Neural cell (in vitro differentiated cells): ENCODE measurements at regions not wholly inside any gene's neighbourhood (a gene's known extent, or its start where the extent isn't known, plus 50 kb on each side); places are given as distances from the start of the nearest gene placed in this dataset.

ENCODE experiments used
- H2AFZ ChIP-seq: fragments of 200-600, 300-800 bp; sonication (generic), shearing (Covaris generic); 2 replicates; pipeline ENCODE4 v1.6.0; 2014; ENCODE audit warnings: low read depth, mild to moderate bottlenecking, antibody characterized with exemption, low read length, moderate library complexity
- H3F3A ChIP-seq: fragments of 200-600 bp; shearing (Covaris generic); 2 replicates; pipeline ENCODE4 v1.6.1; 2016; ENCODE audit warnings: mild to moderate bottlenecking, moderate library complexity, mixed read lengths, antibody characterized with exemption, low read length; ENCODE audit not compliant: insufficient read depth, poor library complexity, severe bottlenecking
- H3K27ac ChIP-seq: fragments of 200-600, 300-800 bp; sonication (generic), shearing (Covaris generic); 2 replicates; pipeline ENCODE4 v1.5.1; 2014; ENCODE audit warnings: mild to moderate bottlenecking, low read length, moderate library complexity
- H3K27me3 ChIP-seq: fragments of 300-800, 200-600 bp; sonication (generic), shearing (Covaris generic); 2 replicates; pipeline ENCODE4 v1.6.0; 2014; ENCODE audit warnings: mild to moderate bottlenecking, low read depth, low read length, moderate library complexity; ENCODE audit not compliant: insufficient read depth
- H3K36me3 ChIP-seq: fragments of 300-800, 200-600 bp; sonication (generic), shearing (Covaris generic); 2 replicates; pipeline ENCODE4 v1.5.1; 2014; ENCODE audit warnings: mild to moderate bottlenecking, antibody characterized with exemption, low read length, moderate library complexity; ENCODE audit not compliant: insufficient read depth
- H3K4me2 ChIP-seq: fragments of 300-800, 200-600 bp; sonication (generic), shearing (Covaris generic); 2 replicates; pipeline ENCODE4 v1.6.0; 2014; ENCODE audit warnings: mild to moderate bottlenecking, low read length
- H3K4me3 ChIP-seq: fragments of 300-800, 200-600 bp; sonication (generic), shearing (Covaris generic); 2 replicates; pipeline ENCODE4 v1.5.1; 2014; ENCODE audit warnings: mild to moderate bottlenecking, low read length, moderate library complexity
- H3K79me2 ChIP-seq: fragments of 200-600 bp; shearing (Covaris generic); replicated peaks from 2 replicates; pipeline ENCODE4 v1.6.0; 2014; ENCODE audit warnings: mild to moderate bottlenecking, low read length, moderate library complexity; ENCODE audit not compliant: insufficient read depth
- H3K9ac ChIP-seq: fragments of 300-800, 200-600 bp; sonication (generic), shearing (Covaris generic); 2 replicates; pipeline ENCODE4 v1.6.1; 2016; ENCODE audit warnings: mild to moderate bottlenecking, low read length, mixed read lengths
- H3K9me2 ChIP-seq: fragments of 200-600 bp; shearing (Covaris generic); 2 replicates; pipeline ENCODE4 v1.6.1; 2016; ENCODE audit warnings: mild to moderate bottlenecking, low read length, mixed read lengths; ENCODE audit not compliant: insufficient read depth
- H3K9me3 ChIP-seq: fragments of 200-600, 300-800 bp; sonication (generic), shearing (Covaris generic); 2 replicates; pipeline ENCODE4 v1.6.1; 2016; ENCODE audit warnings: mild to moderate bottlenecking, mixed run types, low read length, moderate library complexity, mixed read lengths
- H4K20me1 ChIP-seq: fragments of 200-600 bp; shearing (Covaris generic); 2 replicates; pipeline ENCODE4 v1.6.1; 2016; ENCODE audit warnings: mild to moderate bottlenecking, mixed run types; ENCODE audit not compliant: insufficient read depth
- EP300 ChIP-seq: fragments of 450-650 bp; conservative IDR thresholded peaks from 2 replicates; pipeline ENCODE4 v1.6.1; 2014; ENCODE audit warnings: antibody characterized with exemption, mild to moderate bottlenecking, moderate library complexity; ENCODE audit not compliant: poor library complexity, severe bottlenecking
- EZH2 ChIP-seq: fragments of 200-600, 300-800 bp; shearing (Covaris generic), sonication (generic); IDR thresholded peaks from 2 replicates; pipeline ENCODE4 v1.6.1; 2014; ENCODE audit warnings: antibody characterized with exemption, low read length, borderline replicate concordance, mild to moderate bottlenecking; ENCODE audit not compliant: insufficient read depth, poor library complexity, severe bottlenecking
- MXI1 ChIP-seq: fragments of 450-650 bp; conservative IDR thresholded peaks from 2 replicates; pipeline ENCODE4 v1.6.1; 2014; ENCODE audit warnings: antibody characterized with exemption, mild to moderate bottlenecking; ENCODE audit not compliant: poor library complexity, severe bottlenecking
- POLR2AphosphoS5 ChIP-seq: IDR thresholded peaks from 2 replicates; pipeline ENCODE4 v1.6.1; 2012
- RAD21 ChIP-seq: fragments of 450-650 bp; conservative IDR thresholded peaks from 2 replicates; pipeline ENCODE4 v1.6.1; 2014; ENCODE audit warnings: antibody characterized with exemption, mild to moderate bottlenecking, moderate library complexity
- REST ChIP-seq: IDR thresholded peaks from 2 replicates; pipeline ENCODE4 v1.6.1; 2012; ENCODE audit warnings: borderline replicate concordance
- SMC3 ChIP-seq: fragments of 450-650 bp; conservative IDR thresholded peaks from 2 replicates; pipeline ENCODE4 v1.6.1; 2014; ENCODE audit warnings: antibody characterized with exemption, mild to moderate bottlenecking, moderate library complexity; ENCODE audit not compliant: poor library complexity
- TAF1 ChIP-seq: IDR thresholded peaks from 2 replicates; pipeline ENCODE4 v1.6.1; 2012; ENCODE audit warnings: low read depth
- TF ChIP-seq, protein P1 (sequence below): fragments of 450-650 bp; IDR thresholded peaks from 2 replicates; pipeline ENCODE4 v1.5.1; 2014; ENCODE audit warnings: antibody characterized with exemption, mild to moderate bottlenecking, moderate library complexity; ENCODE audit not compliant: poor library complexity, severe bottlenecking

DNA sequence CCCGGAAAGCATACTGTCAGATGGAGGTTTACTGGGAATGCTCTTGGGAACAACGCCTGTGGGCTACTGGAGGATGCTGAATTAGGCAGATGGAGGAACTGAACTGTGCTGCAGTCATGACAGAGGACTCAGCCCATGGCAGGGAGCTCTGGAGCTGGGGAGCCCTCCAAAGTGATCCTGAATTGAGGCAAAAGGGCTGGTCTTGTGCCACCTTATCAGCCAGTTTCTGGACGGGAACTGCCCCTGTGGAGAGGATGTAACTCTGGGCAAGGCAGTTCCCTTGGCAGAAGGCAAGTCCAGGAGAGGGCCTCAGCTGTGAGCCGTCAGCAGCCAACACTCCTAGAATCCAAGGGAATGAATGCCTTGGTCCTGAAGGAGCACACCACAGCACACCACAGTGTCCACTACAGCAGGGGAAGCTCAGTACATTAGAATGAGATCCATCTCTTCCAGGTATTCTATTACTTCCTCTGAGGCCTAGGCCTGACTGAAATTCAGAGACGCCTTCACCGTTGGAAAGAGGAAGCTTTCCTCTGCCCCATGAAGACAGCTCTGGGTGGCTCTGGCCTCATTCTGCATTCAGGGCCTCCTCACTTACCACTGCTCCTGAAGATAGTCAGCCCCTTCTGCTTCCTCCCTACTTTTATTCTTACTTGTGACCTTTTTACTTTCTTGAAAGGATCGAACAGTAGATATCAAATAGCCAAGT, 139.6 kb upstream of the GPR26 start:
- H4K20me1 ChIP-seq, result no peaks in the 10 kb centered on the region
- H3K4me3 ChIP-seq, result no peak overlapping the region
- TF ChIP-seq TAF1 (no peak), EP300 (no peak), MXI1 (no peak), POLR2AphosphoS5 (no peak), EZH2 (no peak), SMC3 (no peak), RAD21 (no peak), REST (no peak)
- TF ChIP-seq, protein P1, sequence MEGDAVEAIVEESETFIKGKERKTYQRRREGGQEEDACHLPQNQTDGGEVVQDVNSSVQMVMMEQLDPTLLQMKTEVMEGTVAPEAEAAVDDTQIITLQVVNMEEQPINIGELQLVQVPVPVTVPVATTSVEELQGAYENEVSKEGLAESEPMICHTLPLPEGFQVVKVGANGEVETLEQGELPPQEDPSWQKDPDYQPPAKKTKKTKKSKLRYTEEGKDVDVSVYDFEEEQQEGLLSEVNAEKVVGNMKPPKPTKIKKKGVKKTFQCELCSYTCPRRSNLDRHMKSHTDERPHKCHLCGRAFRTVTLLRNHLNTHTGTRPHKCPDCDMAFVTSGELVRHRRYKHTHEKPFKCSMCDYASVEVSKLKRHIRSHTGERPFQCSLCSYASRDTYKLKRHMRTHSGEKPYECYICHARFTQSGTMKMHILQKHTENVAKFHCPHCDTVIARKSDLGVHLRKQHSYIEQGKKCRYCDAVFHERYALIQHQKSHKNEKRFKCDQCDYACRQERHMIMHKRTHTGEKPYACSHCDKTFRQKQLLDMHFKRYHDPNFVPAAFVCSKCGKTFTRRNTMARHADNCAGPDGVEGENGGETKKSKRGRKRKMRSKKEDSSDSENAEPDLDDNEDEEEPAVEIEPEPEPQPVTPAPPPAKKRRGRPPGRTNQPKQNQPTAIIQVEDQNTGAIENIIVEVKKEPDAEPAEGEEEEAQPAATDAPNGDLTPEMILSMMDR, result no peak
- no peaks in the 10 kb centered on the region for H3F3A ChIP-seq
- no peak overlapping the region for H3K9ac ChIP-seq
- no peaks in the 10 kb centered on the region for H3K9me2 ChIP-seq
- no peaks in the 10 kb centered on the region for H3K27me3 ChIP-seq
- H3K9me3 ChIP-seq, result no peaks in the 10 kb centered on the region
- no peaks in the 10 kb centered on the region for H3K79me2 ChIP-seq
- H3K27ac ChIP-seq, result no peak overlapping the region
- H3K4me2 ChIP-seq, result no peak overlapping the region
- no peak overlapping the region for H2AFZ ChIP-seq
- H3K36me3 ChIP-seq, result no peaks in the 10 kb centered on the region

DNA sequence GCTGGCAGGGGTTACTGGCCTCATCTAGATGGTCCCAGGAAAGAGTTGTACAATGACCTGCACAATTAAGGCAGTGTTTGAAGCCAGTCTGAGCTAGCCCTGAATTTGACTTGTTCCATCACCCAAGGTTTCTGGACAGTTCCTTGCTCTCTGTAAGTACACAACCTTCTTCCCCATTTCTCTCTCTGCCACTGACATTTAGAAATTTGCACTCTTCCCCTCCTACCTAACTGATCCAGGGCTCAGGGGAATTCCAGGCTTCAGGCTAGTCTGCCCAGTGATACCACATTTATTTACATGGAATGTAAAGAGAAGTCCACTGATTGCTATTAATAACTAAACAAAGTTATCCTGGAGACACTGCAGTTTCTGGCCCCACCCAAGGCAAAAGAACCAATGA, 139.0 kb upstream of the GPR26 start:
- H3K9me2 ChIP-seq, result no peaks in the 10 kb centered on the region
- no peaks in the 10 kb centered on the region for H3K9me3 ChIP-seq
- no peak overlapping the region for H3K4me3 ChIP-seq
- H3K27me3 ChIP-seq, result no peaks in the 10 kb centered on the region
- no peaks in the 10 kb centered on the region for H4K20me1 ChIP-seq
- no peak overlapping the region for H3K4me2 ChIP-seq
- TF ChIP-seq EZH2, result no peak
- no peak for TF ChIP-seq TAF1
- TF ChIP-seq EP300, result no peak
- no peak for TF ChIP-seq MXI1
- no peak for TF ChIP-seq SMC3
- TF ChIP-seq, protein P1, result no peak
- TF ChIP-seq RAD21, result no peak
- no peaks in the 10 kb centered on the region for H3K79me2 ChIP-seq
- H3K9ac ChIP-seq, result no peak overlapping the region
- no peak overlapping the region for H3K27ac ChIP-seq
- H3F3A ChIP-seq, result no peaks in the 10 kb centered on the region
- no peaks in the 10 kb centered on the region for H3K36me3 ChIP-seq
- H2AFZ ChIP-seq, result no peak overlapping the region
